ENCODE measurements at regions not wholly inside any gene's neighbourhood (a gene's known extent, or its start where the extent isn't known, plus 50 kb on each side); places are given as distances from the start of the nearest gene placed in this dataset.

- TF ChIP-seq CTCF (IDR thresholded peaks at IDR 0.05; ENCODE audit: low read depth, low read length, poor library complexity, severe bottlenecking) = no peak
- TF ChIP-seq EZH2phosphoT487 (IDR thresholded peaks at IDR 0.05; ENCODE audit: borderline replicate concordance, low read length) = no peak
These were observed 96.3 kb upstream of the PRDM11 start for GRCh38 chr11:45050111-45050510.

Data from DOHH2 (cell line).